Kidney tubule cell (primary cell): ENCODE measurements at regions not wholly inside any gene's neighbourhood (a gene's known extent, or its start where the extent isn't known, plus 50 kb on each side); places are given as distances from the start of the nearest gene placed in this dataset.
"Not testable (repeated sequence)": the region's sequence is repeated elsewhere in the genome, so short reads cannot be mapped to it uniquely, and the experiment has no call there.

Experiments
- DNase-seq: peaks from one replicate; pipeline ENCODE4 v3.0.0-alpha.2; 2018; ENCODE audit warnings: low spot score

DNA sequence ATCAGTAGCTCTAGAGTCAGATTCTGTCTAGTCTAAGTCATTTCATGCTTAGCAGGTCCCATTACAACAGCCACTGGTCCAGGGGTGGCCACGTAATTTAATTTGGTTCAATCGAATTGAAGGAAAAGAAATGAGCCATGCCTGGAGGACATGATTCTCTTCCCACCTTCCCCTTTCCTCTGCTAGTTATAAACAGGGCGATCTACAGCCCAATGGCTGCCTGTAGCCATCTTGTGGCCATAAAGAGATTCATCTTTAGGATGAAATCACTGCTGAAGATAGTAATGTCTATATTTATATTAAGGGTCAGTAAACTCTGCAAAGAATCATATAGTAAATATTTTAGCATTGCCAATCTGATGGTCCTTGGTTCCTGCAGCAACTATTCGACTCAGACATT lies 107.4 kb downstream of the SPDYE17 start:
- not testable (repeated sequence) for DNase-seq

DNA sequence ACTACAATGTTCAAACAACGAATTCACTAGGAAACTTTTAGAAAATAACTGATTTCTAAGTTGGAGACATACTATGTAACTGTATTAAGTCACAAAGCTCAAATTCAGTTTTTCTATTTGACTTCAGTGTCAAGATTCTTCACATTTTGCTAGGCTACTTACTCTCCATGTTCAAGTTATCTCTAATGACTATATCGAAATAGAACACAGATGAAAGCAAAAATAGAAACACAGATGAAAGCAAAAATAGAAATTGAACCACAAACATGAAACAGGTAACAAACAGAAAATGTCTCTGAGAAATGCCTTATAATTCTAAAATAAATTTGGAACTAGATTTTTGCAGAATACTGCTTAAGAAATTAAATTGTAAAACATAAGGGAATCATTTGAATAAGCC lies 113.5 kb downstream of the SPDYE17 start:
- not testable (repeated sequence) for DNase-seq

DNA sequence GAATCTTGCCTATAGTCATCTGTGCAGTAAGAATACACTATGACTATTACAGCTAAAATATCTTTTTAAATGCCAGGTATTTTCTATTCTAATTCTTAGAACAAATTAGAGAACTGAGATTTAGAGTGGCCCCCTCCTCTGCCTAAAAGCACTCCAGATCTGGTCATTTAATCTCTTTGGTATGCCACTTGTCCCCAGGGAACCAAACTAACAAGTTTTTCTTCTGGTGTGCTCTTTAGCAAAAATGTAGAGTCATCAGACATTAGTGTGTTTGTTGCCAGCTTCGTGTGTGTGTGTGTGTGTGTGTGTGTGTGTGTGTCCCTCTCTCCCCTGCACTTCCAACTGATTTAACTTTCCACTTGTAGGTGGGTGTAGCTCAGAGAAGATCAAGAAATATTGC lies 117.8 kb downstream of the SPDYE17 start:
- DNase-seq = not testable (repeated sequence)

DNA sequence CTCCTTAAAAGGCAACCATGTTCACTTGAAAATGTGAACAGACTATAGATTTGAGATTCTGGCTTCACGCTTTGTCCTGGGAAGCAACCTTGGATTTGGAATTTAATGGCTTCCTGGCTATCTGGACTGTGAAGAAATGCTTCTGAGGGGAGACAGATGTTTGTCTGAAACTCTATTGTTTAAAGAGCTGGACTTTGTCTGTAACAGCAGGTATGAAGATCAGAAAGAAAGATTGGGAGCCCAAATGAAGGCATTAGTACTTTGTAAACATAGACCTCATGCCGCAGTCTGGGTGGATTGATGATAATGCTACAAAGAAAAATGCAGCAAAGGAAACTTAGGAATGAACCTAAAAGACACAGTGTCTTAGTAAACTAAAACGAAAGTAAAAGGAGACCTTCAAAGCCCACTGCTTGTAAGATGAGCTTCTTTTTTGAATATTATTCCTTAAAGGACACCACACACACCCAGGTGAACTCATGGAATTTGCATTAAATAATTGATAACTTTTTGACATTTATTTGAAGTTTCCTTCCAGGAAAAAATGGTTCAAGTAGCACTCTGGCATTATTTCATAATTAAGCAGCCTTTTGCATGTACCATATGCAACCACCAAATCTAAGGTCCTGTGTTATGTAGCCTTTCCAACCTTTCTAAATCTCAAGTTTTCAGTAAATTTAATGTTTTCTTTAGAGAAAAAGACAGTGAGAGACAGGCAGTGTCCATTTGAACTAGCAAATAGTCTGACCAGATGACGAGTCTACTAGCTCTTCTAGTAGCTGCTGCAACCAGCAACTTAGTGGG lies 119.9 kb downstream of the SPDYE17 start:
- not testable (repeated sequence) for DNase-seq

DNA sequence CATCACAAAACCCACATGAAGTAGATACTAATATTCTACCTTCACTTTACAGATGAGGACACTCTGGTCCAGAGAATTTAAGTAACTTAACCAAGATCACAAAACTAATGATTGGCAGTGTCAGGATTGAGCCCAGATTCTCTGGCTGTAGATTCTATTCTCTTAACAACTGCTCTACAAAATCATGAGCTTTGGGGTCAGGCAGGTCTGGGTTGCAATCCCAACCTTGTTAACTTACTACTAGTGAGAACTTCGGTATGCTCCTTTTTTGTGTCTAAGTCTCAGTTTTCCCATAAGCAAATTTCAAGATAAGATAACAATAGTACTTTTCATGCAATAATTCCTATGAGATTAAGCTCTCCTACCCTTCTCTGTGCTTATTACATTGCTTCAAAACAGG lies 127.5 kb downstream of the SPDYE17 start:
- DNase-seq = not testable (repeated sequence)

DNA sequence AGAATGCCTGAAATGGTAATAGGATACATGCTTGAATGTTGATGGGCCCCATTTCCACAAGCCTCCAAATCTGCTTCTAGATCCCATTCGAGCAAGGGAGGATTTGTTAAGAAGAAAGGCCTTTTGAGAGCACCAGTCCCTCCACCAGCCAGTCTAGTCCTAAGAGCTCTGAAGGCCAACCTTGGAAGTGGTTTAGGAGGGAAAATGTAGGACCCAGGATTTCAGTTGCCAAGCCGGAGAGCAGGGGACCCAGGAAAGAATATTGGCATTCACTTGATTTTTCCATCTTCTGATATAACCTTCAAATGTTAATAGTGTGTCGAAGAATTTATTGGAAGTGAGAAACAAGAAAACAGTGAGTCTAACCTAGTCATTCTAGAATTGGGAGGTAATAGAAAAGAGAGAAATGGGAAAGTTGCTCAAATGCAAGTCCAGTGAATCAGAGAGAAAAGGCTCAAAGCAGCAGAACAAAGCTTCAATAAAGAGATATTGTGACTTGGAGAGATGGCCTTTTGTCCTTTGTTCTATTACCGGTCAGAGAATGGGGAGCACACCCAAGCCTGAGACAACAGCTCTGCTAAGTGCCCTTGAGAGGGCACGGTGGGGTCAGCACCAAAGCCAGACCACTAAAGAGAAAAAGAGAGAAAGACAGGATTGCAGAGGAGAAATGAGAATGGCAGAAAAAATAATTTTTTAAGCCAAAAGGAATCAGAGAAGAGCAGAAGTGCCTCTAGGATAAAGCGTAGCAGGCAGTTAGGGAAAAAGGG lies 130.0 kb downstream of the SPDYE17 start:
- not testable (repeated sequence) for DNase-seq

DNA sequence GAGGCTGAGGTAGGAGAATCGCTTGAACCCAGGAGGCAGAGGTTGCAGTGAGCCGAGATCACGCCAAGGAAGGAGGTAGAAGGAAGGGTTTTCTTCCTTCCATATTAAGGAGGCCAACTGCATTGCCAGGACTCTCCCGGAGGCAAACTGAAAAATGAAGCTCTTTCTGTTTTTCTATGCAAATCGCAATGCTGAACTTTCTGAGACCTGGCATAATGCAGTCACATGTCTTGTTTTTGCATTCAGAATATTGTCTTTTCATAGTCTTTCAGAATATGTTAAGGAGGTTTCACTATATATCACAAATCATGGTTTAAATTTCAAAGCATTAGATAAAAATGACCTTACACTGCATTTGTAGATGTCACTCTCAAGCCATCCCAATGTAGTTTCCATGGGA lies 133.4 kb downstream of the SPDYE17 start:
- not testable (repeated sequence) for DNase-seq

DNA sequence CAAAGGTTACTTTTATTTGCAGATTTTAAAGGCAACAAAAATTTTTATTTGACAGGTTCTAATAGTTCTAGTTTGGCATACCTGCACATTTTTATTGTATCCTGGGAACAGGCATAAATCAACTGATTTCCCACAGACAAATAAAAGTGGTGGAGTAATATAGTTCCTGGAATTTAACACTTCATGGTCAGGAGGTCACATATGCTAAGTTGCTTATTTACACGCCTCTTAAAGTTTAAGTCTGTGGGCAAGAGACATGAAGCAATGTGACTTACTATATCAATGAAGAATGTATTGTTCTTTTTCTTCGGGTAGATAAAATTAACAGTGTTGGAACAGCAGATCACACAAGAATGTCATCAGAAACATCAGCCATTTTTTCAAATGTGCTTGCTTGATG lies 135.2 kb downstream of the SPDYE17 start:
- DNase-seq = not testable (repeated sequence)

DNA sequence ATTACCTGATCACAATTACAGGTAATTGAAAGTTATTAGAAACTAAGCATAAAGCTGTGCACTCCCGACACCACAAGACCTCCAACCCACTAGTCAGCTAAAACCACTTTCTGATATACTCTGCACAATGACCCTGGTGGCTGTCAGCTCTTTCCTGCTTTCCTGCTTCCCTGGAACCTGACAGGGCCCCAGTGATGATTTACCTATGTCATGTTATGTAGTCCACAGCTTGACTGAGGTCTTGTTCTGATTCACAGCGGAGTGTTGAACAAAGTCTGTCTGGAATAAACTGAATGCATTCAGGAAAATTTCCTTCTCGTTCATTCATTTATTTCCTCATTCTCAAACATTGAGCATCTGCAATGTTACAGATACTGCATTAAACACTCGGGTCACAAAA lies 136.5 kb downstream of the SPDYE17 start:
- not testable (repeated sequence) for DNase-seq

DNA sequence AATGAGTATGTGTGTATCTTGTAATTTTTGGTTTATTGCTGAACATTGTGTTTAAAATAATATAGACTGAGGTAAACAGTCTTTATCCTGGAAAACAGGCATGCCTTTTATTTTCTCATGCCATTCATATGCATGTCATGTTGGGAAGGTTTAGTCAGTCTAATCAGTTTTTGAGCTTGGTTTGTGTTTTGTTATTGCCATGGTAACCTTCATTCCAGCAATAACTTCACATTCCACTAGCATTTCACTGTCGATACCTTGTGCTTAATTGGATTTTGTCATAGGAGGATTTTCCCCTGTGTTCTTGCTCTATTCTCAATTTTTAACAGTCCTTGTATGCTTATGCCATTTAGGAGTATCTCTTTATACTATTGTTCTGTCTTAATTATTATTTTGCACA lies 140.4 kb downstream of the SPDYE17 start:
- peak; percentile 58 for DNase-seq

DNA sequence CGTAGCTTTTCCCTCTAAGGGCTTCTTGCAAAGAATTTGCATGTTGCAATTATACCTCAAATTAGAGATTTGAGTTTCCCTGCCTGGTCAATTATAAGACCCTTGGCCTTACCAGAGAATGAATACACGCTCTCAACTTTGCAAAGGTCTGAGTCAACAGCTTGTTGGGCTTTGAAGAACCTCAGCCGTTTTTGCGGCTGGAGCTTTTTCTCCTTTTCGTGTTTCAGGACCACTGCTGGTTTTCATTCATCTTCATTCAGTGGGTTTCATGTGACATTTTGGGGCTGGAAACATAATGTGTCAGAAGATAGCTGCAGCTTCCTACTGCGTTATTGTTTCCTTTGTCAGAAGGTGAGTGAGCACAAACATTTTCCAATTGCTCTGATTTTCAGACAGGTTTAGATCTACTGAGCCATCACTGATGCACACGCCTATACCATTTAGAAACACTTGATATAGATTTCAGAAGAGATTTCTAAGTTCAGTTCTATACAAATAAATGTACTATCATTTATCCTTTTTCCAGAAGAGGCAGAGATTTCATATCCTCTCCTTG lies 152.3 kb downstream of the SPDYE17 start:
- not testable (repeated sequence) for DNase-seq

DNA sequence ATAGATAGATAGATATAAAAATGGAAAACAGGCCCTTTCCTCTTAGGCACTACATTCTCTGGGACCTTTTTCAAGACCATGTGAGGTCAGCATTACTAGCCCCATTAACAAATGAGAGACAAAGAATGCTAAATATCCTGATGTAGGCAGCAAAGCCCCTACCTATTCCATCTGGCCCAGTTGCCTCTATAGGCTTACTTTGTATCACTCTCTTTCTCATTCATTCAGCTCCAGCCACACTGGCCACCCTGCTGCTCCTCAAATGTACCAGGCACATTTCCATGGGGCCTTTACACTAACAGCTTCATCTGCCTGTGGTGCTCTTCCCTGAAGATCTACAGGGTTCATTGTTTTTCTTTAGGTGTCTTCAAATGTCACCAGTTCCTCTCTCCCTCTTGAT lies 156.4 kb downstream of the SPDYE17 start:
- not testable (repeated sequence) for DNase-seq

DNA sequence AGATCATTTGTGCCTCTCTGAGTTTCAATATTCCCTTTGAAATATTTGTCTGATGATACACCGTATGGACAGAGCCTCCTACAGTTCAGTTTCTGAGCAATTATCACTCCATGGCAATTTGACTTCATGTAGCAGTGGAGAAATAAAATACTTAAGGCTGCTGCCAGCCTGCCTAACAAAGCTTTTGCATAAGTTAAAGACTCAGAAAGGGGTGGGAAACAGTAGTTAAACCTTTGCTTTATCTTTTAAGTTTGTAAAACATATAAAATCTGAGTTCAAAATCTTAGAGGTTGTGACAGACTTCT lies 161.7 kb downstream of the SPDYE17 start:
- DNase-seq = not testable (repeated sequence)

DNA sequence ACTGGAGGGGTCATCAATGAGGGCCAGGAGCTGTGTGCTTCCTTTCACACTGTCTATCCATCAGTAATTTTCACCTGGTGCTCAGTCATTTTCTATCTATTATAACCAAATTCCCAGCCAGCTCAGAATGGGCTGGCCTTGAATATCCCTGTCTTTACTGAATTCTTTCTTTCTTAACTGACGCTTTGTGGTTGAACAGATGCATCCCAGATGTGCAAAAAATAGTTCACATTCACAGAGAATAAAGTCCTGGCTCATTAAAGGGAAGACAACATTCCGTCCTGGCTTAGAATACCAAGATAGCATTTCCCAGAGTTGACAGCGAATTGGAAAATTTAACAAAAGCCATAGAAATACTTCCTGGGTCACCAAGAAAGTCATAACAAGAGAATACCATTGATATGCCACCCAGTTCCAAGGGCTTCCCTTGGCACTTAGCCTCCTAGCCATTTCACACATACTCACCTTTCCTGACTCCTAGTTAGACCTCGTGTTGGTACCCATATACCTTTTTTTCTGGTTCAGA lies 164.7 kb downstream of the SPDYE17 start:
- not testable (repeated sequence) for DNase-seq

DNA sequence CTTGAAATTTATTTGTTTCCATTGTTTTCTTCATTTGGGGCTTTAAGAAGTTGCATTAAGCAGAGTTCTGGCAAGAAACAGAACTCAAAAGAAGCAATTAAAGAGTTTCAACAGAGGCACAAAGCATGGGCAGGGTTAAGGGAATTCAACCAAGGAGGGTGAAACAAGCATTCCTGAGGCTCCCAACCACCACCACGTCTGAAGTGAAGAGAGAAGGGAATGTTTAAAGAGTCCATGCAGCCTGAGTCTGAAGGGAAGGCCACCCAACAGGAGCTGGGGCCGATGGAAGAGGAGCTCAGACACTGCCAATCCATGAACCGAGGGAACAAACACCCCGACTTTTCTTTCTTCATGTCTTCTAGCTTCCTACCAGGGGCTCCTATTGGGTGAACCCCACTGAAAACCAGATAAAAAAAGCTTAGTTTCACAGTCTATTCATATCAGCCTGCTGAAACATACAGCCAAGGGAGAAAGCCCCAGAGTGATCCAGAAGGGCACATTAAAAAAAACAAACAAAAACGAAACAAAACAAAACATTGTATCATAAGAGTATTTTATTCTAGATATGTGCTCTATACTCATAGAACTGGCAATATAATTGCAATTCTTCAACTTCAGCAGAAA lies 168.9 kb downstream of the SPDYE17 start:
- not testable (repeated sequence) for DNase-seq

DNA sequence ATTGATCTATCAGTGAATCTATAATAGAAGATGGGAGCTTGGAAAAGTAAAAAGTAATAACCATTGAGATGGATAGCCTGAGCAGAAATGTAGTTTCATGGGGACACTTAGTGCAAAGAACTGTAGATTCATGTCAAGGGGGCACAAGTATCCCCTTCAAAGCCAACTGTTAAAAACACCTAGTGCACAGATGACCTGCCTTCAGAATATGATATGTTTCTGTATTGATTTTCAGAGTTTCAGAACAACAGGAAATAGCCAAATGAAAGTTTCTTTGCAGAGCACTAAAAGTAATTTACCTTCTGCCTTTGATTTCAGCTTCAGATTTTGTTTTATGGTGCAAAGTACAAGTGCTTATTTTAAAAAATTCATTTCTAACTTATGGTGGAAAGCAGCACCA lies 169.9 kb downstream of the SPDYE17 start:
- DNase-seq = not testable (repeated sequence)

DNA sequence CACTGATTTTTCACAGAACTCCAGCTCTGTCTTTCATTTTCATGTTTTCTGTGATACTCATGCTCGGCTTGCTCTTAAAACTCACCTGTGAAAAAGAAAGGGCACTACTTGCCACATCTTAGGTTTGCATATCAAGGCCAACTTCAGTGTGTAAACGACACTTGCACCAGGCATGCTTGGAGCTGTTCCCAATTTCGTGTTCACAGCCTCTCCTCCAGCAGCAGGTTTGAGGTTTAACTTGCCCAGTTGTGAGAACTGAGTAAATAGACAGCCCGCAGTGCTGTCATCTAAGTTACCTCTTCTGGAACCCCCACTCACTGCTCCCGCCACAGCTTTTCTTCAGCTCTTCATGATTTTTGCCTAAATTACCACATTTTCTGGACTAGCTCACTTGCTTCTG lies 172.2 kb downstream of the SPDYE17 start:
- DNase-seq = not testable (repeated sequence)

DNA sequence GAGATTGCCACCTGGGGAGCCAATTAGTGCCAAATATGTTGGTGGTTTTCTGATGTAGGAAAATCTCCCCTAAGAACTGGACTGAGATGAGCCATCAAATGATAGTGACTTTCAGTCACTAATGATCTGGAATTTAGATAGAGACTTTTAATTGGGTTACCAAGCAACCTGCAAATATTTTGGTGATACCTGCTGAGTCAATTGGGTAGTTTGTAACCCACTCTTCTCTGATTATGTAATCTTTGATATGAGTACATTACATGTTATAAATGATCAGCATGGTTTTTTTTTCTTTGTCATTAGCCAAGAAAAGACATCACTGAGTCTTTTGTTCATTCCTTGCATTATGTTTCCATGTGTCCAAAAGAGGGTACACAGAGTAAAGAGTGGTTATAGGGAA lies 177.5 kb downstream of the SPDYE17 start:
- DNase-seq = not testable (repeated sequence)

DNA sequence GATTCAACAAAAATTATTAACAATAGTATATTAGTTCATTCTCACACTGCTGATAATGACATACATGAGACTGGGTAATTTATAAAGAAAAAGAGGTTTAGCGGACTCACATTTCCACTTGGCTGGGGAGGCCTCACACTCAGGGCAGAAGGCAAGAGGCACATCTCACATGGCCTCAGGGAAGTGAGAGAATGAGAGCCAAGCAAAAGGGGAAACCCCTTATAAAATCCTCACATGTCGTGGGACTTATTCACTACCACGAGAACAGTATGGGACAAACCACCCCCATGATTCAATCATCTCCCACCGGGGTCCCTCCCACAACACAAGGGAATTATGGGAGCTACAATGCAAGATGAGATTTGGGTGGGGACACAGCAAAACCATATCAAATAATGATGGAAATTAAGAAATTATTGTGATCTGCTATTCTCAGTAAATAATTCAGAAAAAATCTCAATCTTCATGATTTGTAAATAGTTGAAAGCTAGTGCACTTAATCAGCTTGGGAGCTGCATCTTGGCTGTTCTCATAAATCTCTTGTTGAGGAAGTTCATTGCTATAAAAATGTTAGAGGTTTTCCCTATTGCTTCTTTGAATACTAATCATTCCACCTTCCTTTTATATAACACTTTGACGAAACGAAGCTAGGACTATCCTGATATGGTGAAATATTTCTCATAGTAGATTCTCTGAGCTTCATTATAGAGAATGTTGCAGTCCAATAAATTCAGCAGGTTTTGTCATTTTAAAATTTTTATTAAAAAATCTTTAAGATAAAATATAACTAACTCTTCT lies 179.2 kb downstream of the SPDYE17 start:
- DNase-seq = peak; percentile 30

DNA sequence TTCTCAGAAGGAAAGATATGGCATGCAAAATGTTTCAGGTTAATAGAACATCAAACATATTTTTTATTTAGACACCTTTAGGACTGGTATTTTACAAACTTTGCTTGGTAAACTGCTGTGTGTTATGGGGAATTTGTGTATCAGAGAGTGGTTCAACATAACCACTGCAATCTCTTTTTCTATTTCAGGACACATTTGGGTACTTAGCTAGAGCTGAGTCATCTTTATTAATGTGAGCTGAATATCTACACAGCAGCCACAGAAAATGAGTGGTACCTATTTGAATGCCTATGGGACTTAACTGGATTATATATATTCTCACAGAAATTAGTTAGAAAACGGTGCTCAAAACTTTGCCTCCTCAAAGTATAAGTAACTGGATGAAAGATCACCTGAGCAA lies 179.8 kb downstream of the SPDYE17 start:
- DNase-seq = not testable (repeated sequence)

DNA sequence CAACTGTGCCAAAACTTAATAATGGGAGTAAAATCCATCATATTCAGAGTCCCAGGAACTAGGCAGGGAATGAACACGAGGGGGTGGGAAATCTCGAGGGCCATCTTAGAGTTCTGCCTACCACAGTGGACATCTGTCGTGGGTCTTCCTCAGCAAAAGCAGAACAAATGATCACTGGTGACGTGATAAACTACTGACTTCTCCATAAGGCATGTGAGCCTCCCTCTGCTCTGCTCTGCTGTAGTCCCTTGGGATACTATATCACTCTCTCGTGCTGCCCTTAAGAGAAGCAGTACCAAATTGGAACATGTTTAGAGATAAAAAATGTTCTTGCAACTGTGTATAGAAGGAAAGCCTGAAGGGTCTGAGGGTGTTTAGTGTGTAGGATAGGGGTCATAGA lies 180.5 kb downstream of the SPDYE17 start:
- DNase-seq = not testable (repeated sequence)
